ENCODE measurements at regions not wholly inside any gene's neighbourhood (a gene's known extent, or its start where the extent isn't known, plus 50 kb on each side); places are given as distances from the start of the nearest gene placed in this dataset.

DNA sequence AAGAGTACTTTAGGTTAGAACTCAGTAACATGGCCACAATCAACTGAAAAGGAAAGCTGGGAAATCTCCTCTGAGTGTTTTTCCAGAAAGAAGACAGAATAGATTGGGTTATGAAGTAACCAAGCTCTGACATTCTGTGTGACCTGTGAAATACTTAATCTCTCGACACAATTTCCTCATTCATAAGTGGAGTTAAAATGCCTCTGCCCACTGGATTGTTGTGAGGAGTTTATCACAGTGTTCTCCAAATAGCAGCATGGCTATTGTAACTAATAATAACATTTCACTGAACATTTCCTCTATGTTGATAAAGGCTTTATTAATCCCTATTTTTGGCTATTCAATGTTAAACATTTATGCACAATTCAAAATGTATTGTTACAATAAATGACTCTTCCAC lies 311.0 kb downstream of the GABRB2 start:
- no peak for DNase-seq

DNA sequence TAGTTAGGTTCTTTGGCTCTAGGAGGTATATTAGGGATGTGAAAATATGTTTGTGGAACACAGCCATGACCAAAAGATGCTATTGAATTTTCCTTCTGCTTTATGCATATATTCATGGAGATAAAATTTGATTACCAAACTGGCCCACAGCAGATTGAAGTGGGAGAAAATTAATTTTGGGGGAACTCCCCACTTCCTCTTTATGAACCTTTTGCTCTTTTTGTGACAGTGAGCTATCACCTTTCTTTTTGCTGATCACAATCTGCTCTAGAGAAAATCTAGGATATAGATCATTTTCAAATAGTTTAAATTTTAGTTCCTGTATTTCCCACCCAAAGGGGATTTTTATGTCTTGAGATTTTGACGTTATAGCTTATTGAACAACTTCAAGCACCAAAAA lies 313.0 kb downstream of the GABRB2 start:
- no peak for DNase-seq

DNA sequence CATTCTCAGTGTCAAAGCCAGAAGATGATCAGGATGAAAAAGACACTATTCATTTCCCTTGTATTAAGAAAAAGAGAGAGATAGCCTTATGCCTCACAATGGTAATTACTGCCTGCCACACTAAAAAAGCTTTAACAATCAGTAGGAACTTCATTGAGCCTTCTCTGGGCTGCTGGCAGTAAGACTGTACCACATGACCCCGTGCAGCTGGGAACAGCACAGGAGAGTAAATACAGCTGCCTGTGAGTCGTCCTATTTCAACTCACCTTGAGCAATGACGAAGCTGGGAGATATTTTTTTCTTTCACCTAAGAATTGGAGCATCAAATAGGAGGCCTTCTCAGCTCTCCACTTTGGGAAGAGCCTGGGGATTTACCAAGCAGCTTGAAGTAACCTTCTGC lies 316.3 kb downstream of the GABRB2 start:
- DNase-seq: no peak

DNA sequence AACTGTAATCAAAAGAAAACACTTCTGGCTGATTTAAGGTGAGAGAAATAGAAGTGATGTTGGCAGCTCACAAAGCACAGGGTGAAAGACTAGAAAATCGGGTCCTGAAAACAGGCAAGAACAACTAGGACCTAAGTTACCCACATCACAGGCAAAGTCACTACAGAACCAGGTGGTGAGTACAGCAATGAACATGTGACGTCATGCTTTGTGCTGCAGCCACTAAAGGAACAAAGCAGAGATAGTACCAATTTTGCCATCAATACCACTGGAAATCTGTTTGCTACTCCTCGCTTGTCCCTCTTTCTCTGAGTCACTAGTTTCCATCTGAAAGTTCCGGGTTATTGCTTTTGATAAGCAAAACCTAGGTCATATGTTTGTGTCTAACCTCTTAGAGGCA lies 326.7 kb downstream of the GABRB2 start:
- no peak for DNase-seq

DNA sequence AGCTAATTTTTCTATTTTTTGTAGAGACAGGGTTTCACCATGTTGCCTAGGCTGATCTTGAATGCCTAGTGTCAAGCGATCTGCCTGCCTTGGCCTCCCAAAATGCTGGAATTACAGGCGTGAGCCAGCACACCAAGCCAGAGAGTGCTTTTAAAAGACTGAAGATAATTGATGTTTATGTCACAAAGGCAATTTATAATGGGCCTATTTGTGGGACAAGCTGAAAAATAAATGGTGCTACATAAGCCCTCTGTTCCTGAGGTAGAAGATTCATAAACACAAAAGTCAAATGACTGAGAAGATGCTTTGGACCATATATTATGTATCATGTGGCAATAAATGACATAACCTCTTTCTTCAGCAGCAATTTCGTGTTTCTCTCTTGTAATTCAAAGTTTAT lies 329.6 kb downstream of the GABRB2 start:
- DNase-seq: no peak

DNA sequence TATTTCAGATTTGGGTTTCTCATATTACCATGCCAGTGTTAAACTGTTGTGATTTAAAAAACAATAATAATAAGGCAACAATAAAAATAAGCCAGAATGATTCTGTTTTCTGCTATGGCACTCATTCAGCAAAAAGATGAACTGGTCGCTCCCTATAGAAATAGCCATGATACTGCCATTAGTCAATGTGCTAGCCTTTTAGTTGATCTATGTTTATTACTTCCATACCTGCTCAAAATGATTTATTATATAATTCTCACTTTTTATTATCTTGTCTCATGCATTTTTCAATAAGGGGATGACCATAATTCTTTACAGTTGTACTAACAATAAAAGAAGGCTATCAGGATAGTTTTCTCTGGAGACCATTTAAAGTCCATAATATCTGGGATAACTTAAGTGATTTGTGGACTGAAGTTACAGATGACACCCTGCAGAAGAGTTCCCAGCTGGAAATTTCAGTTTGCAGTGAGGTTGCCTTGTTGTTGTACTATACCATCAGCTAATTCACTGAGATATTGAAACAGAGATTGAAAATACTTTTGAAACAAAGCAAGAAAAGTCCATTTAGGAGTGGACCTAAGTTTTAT lies 334.3 kb downstream of the GABRB2 start:
- no peak for DNase-seq

DNA sequence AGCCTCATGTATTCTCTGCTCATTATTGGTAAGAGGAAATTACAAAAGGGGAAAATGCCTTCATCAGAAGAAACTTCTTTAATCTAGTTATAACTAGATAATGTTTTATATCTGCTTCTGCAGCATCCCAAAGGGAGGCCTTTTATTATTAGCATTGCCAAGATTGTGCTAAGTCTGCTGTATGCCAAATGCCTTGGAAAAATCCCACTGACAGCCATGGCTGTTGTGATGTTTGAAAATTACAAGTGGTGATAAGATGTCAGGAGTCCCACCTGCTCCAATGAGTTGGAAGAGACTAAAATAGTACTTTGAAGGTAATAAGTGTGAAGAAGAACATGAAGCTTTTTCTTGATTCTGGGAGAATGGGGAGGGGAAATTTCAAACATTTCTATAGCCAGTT lies 345.0 kb downstream of the GABRB2 start:
- no peak for DNase-seq

DNA sequence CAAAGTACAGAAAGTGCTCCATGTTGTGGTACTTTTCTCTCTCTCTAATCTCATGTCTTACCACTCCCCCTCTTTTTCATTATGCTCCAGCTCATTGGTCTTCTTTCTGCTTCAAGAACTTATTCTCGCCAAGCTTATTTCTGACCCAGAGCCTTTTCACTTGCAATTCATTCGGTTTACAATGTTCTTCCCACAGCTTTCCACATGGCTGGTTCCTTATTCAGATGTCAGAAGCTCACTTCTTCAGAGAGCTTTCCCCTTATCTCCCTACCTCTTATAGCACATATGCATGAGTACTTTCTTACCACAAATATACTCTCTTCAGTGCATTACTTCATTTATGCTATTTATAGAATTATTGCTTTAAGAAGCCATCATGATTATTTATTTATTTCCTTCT lies 338.8 kb upstream of the ATP10B start:
- no peak for DNase-seq

DNA sequence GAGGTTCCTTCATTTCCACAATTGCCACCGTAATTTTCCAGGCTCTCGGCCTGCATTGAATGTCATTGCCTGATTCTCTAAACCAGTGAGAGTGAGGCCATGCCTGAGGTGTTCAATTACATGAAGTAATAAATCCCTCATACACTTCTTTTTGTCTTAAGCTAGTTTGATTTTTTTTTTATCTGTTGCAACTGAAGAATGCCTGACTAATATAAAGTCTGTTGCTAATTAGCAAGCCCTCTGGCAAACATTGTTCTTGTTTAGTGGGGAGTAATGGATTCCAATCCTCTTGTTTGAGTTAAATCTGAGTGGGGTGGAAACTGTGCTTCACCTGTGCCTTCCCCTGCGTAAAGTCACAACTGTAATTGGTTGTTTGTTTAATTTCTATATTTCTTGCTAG lies 338.1 kb upstream of the ATP10B start:
- DNase-seq: no peak

DNA sequence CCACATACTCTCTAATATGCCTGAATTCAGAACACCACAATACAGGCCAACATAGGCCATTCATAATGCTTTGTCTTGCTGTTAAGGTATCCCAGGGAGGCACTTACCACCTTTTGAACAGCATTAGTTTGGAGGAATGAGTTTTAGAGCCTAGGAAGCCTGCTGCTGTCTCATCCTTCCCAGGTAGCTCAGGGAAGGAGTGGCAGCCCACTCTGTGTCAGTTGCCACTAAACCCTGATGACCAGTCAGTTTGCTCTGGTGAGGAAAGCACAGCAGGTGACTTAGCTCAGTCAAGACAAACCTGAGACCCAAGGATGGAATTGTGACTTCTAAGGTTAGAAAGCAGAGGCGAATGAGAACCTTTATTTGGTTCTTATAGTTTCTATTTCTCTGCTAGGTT lies 337.4 kb upstream of the ATP10B start:
- DNase-seq: no peak

DNA sequence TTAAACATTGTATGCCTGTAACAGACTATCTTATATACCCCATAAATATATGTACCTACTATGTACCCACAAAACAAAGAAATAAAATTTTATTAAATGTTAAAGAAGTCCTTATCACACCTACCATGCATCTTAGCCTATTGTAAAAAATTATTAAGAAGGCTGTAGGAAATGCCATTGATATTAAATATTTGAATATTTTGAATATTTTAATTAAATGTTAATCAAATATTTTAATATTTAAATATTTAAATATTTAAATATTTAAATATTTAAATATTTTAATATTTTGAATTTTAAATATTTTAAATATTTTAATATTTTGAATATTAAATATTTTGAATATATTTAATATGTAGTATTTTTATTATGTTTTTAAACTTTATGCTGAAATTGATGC lies 331.5 kb upstream of the ATP10B start:
- no peak for DNase-seq

DNA sequence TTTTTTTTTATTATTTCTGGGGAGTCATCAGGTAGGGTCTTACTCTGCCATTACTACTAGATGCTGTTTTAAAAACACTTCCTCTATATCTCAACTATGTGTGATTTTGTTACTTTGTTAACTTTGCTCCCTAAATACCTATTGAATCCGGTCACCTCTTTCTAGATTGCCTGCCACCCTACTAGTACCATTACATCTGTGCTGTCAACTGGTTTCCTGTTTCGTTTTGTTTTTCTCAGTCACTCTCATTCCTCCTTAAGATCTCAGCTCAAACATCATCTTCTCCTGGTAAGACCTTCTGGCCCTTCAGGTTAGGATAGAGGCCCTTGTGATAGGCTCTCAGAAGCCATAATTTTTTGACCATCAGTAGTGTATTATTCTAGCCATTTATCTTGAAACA lies 324.2 kb upstream of the ATP10B start:
- DNase-seq: no peak

DNA sequence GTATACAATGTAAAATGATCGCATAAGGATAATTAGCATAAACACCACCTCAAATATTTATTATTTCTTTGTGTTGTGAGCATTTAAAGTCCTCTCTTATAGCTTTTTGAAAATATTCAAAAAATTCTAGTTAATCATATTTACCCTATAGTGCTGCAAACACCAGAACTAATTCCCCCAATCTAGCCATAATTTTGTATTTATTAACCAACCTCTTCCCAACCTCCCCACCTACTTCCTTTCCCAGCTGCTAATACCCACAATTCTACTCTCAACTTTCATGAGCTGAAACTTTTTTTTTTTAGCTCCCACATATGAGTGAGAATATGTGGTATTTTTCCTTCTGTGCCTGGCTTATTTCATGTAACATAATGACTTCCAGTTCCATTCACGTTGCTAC lies 317.8 kb upstream of the ATP10B start:
- DNase-seq: no peak

DNA sequence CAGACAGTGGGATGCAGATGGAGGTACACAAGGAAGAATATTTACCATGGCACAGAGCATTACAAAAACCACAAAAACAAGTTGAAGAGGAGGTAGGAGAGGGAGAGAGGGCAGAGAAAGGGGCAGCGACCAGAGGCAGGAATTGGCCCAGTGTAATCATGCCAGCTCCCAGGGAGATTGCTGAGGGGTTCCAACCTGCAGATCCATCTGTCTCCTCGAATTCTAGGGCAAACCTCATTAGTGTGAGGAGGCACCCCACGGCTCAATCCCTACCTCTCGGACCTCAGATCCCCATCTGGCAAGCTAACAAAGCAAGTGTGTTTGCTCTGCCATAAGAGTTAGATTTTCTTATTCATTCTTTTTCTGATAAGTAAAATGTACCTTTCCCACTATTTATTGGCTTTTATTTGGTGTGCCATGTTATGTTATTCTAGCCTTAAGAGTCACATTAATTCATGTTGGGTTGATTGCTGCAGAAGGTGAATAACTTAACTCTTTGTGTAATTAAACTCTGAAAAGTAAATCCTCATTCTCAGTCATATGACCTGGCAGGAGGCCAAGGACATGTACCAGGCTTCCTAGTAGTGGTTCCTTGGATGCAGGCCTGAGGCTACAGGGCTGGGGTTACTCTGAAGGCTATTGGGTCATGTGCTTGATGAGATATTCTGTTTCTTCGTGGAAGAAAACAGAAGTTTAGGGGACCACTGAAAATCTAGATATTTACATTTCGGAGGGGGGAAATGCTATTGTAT lies 315.2 kb upstream of the ATP10B start:
- no peak for DNase-seq

DNA sequence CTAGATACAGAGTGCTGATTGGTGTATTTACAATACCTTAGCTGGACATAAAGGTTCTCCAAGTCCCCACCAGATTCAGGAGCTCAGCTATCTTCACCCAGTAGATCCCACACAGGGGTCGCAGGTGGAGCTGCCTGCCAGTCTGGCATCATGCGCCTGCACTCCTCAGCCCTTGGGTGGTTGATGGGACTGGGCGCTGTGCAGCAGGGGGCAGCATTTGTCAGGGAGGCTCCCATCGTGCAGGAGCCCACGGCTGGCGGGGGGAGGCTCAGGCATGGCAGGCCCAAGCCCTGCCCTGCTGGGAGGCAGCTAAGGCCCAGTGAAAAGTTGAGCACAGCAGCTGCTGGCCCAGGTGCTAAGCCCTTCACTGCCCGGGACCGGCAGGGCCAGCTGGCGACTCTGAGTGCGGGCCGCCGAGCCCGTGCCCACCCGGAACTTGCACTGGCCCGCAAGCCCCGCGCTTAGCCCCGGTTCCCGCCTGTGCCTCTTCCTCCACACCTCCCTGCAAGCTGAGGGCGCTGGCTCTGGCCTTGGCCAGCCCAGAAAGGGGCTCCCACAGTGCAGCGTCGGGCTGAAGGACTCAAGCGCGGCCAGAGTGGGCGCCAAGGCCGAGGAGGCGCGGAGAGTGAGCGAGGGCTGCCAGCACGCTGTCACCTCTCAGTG lies 314.1 kb upstream of the ATP10B start:
- DNase-seq: no peak

DNA sequence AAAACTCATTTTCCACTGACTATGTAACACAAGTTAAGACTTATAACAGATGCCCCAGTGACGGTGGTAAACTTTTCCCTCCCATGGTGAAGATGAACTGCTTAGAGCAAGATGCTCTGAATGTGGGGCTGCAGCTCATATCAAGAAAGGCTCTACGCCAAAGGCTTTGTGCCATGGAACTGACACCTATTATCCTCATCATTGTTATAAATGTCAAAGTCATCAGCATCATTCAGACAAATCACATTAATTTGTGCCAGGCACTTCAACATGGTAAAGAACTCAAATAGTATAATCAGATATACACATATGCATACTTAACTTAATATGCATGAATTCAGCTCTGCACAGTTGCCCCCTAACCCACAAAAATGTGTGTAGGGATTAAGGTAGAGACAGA lies 305.9 kb upstream of the ATP10B start:
- no peak for DNase-seq

DNA sequence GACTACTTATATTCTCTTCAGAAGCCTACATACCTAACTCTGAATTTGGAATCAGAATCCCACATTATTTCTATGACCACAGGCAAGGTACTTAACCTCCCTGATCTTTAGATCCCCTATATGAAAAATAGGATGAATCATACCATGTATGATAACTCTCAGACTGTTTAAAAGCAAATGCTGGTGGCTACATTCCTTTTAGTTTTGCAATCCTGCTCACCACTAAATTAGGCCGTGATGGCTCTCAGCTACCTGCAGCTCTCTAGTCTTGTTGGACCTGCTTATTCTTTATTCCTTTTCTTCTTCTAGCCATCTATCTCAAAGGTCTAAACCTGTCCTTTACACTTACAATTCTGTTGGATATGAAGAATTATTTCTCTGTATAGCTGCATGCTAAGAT lies 303.4 kb upstream of the ATP10B start:
- no peak for DNase-seq

DNA sequence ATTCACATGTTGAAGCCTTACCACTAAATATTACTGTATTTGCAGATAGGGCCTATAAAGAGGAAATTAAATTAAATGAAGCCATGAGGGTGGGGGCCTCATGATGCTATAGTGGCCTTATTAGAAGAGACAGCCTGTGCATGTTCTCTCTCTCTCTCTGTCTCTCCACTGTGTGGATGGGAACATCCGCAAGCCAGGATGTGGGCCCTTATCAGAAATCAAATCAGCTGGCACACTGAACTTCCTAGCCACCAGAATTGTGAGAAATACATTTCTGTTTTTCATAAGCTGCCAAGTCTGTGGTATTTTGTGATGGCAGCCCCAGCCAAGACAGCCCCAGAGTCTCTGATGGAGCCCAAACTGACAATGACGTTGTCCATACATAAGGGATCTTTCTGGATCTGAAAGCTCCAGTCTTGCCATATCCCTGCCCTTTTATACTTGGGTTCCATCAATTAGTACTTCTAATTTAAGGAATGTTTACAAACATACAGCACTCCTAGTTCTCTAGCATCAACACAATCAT lies 300.5 kb upstream of the ATP10B start:
- no peak for DNase-seq

DNA sequence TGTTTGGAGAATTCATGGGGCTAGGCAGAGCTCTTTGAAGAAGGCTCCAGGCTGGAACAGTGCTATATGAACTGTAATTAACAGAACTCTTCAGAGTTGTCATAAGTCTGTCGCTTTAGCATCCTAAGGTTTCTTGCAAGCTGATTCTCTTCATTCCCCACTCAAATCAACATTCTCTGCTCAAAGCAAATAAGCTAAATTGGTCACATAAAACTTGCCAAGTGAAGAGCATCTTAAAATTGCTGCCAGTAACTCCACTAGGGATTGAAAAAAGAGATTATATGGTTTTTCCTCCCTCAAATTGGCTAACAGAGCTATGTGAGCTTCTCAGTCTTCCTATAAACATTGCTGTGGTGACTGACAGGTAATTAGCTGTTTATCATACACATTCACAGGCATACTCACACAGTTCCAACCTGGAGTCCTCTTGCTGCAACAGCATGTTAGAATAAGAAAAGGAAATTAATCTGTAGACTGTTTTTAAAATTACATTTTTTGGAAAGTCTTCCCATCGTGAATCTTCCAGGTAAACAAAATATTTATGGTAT lies 298.5 kb upstream of the ATP10B start:
- no peak for DNase-seq

DNA sequence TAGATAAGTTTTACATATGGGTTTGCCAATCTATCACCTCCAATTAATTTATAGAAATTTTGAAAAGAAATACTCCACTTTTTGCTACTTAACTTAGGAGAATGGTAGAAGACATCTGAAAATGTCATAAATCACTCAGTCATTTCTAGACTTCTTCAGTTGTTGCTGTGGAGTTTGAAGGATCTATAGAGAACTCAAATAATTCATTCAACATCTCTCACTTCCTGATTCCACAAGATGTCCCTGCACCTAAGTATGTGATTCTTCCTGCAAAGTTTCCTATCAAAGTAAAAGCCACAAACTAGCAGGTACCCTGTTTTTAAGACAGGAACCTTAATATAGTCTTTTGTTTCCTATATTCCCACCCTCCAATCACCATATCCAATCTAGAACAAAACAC lies 297.1 kb upstream of the ATP10B start:
- DNase-seq: no peak

DNA sequence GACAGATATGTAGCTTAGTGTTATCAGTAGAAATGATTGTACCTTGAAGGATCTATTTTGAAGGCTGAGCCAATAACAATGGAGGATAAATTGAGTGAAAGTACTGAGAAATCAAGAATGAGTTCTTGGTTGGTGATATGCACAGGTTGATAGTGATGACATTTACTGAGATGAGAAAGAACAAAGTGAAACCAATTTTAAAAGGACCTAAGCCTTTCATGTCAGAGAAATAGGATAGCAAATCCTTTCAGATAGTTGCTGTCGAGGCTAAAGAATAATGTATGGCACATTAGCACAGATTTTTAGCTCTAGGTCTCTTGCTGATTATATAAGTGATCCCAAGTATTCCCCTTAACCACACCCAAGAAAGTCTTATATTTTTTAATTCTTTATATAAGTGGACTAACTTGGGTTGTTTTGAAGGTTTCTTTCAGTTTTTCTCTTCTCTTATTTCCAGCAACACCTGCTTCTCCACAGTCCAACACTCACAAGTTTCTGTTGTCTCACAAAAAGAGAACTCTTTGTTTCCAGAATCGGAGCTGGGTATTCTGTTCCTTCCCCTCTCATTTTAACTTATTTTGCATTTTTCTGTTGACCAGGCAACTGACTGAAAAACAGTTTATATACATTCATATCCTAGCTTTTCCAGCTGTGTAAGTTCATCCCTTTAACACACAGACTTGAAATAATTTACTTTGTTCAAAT lies 286.9 kb upstream of the ATP10B start:
- no peak for DNase-seq

DNA sequence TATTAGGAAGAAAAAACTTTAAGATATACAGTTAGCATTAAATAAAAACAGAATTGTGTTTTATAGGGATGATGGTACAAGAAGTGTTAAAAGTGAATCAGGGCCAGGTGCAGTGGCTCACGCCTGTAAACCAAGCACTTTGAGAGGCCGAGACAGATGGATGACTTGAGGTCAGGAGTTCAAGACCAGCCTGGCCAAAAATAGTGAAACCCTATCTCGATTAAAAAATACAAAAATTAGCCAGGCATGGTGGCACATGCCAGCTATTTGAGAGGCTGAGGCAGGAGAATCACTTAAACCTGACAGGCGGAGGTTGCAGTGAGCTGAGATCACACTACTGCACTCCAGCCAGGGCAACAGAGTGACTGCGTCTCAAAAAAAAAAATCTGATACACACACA lies 282.9 kb upstream of the ATP10B start:
- no peak for DNase-seq

DNA sequence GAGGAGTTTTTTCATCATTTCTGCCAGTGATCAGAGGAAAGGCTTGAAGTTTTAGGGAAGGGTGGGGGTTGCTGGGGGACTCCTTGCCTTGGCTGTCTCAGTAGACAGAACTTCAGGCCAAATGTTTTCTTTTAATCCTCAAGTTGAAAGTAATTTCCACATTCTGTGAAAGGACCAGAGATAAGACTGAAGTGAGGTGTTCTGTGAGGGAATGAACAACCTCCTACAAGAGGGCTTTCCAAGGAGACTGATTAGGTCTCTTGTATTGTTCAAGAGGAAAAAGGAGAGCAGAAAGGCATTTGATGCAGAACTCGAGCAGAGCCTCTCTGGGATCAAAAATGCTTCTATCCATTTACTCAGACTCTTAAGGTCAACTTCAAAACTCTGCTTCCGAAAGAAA lies 282.1 kb upstream of the ATP10B start:
- DNase-seq: no peak

All from activated CD4-positive, alpha-beta T cell treated with anti-CD3 and anti-CD28 coated beads for 48 hours (primary cell).